Daoy (cell line): ENCODE measurements at regions not wholly inside any gene's neighbourhood (a gene's known extent, or its start where the extent isn't known, plus 50 kb on each side); places are given as distances from the start of the nearest gene placed in this dataset.
"Not testable (repeated sequence)": the region's sequence is repeated elsewhere in the genome, so short reads cannot be mapped to it uniquely, and the experiment has no call there.

ENCODE experiments used
- DNase-seq: peaks from one replicate; pipeline ENCODE4 v3.0.0-alpha.2; 2015; ENCODE audit warnings: low read depth

- DNase-seq, result no peak
Observed at GRCh38 chr4:27358269-27358668, 497.6 kb downstream of the STIM2 start.

GRCh38 chr4:27360131-27360530, 499.5 kb downstream of the STIM2 start:
- no peak for DNase-seq

- no peak for DNase-seq
Observed at GRCh38 chr4:27360790-27361267, 500.2 kb downstream of the STIM2 start.

DNA sequence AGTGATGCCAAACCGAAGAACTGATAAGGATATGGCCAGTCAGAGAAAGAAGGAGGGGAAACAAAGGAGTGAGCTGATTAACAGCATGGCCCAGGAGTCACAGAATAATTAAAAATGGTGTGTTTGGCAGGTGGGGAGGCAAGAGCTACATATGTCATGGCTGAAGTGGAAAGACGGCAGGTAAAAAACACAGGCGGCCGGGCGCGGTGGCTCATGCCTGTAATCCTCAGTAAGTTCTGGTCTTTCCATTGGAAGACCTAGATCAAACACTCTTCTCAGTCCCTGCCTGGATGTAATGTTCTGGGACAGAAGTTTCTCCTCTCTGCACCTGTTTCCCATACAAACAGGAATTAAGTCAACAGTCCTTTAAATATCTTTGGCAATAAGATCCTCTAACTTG, 503.9 kb downstream of the STIM2 start:
- no peak for DNase-seq

GRCh38 chr4:27366104-27366823, 505.6 kb downstream of the STIM2 start:
- DNase-seq, result no peak

DNA sequence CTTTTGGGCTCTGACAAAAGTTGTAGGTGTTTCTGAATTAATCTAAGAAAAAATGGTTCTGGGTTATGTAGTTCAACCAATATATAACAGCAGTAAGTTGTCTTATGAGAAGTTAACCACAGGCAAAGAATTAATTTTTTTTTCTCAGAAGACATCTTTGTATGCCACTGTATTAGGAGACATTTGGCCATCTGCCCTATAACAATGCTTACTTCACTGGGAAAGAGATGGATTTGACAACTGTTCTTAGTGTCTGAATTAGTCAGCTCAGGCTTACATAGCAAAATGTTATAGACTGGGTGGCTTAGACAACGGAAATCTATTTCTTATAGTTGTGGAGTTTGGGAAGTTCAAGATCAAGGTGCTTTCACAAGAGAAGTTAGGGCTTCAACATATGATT, 508.1 kb downstream of the STIM2 start:
- no peak for DNase-seq

GRCh38 chr4:27381815-27382214, 521.2 kb downstream of the STIM2 start:
- no peak for DNase-seq

- no peak for DNase-seq
Observed at GRCh38 chr4:27387711-27388110, 527.1 kb downstream of the STIM2 start.

- DNase-seq, result no peak
Observed at GRCh38 chr4:27397886-27398285, 537.2 kb downstream of the STIM2 start.

DNA sequence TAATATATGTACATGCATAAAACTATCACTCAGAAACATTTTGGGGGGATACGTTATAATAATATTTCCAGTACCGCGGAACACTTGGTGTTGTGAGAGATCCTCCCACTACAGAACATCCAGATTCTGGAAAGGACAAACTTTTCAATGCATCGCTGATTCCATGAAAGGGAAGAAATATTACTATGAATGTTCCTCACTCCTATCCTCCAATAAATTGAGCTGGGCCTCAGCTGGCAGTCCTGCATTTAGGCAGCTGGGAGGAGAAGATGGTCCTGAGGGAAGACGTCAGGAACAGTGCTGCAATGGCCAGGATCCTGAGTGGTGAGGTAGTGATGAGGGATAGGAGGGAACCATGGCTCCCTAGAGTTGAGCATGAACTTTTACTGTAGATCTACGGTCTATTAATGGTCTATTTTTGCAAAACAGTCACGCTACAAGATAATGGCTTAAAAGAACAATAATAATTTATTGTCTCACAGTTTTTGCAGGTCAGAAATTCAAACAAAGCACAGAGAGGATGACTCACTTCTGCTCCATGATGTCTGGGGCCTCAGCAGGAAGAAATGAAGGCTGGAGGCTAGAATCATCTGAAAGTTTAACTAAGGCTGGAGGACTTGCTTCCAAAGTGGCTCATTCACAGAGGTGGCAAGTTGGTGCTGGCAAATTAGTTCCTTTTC, 538.1 kb downstream of the STIM2 start:
- no peak for DNase-seq

GRCh38 chr4:27407616-27408015, 547.0 kb downstream of the STIM2 start:
- no peak for DNase-seq

DNA sequence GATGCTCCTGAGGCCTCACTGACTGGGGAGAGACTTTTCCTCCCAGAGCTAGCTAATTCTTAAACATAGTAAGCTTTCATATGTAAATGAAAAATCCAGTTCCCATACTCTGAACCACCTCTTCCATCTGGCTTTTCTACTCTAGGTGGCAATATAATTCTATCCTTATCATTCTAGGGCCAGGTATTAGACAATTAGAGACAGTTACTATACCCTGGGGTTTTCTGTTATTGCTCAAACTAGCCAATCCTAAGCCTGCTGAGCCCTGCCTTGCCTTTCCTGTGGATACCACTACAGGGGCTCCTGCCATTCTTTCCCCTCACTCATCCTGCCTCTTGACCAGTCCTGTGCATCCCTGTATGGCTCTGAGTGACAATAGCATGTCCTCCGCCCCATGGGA, 552.0 kb downstream of the STIM2 start:
- DNase-seq, result no peak

DNA sequence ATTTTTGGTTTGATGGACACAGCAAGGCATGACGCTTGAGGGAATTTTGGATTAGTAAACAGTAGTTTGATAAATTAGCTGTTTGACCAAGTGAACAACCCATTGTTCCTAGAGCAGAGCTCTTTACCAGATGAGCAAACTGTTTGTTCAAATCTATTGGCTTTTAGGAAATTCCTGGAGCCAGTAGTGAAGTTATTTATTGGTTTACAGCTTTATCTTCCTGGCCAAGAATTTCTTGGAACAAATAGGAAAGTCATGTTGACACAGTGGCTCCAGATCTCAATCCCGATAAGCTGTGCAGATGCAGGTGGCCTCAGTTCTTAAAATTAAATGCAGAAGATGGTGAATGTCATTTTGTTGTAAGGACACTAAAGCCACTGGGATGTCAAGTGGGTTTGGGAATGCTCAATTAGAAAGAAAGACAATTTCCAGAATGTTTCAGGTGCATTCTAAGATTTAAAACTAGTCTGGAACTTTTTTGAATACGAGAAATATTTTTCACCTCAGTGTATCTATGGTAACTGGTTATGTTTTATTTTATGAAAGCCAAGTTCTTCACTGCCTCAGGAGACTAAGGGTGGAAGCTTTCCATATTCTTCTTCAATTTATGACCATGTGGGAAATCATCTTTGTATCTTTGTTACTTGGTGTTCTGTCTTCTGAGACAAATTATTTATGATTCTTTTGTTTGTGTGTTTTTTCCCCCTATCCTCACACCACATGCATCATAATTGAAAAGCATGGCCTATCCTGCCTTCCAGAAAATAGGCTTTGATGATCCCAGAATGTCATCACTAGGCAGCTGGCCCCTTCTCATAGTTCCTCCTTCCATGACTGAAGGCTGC, 554.5 kb downstream of the STIM2 start:
- DNase-seq, result no peak

DNA sequence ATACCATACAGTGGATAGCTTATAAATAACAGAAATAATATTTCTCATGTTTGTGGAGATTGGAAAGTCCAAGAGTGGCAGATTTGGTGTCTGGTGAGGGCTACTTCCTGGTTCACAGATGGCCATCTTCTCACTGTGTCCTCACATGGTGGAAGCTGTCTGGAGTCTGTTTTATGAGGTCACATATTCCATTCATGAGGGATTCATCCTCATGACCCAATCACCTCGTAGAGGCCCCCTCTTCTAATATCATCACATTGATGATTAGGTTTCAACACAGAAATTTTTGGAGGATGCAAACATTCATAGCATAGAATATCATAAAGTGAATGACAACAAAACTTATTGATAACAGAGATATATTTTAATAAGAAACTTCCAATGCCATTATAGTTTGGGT, 568.0 kb downstream of the STIM2 start:
- no peak for DNase-seq

DNA sequence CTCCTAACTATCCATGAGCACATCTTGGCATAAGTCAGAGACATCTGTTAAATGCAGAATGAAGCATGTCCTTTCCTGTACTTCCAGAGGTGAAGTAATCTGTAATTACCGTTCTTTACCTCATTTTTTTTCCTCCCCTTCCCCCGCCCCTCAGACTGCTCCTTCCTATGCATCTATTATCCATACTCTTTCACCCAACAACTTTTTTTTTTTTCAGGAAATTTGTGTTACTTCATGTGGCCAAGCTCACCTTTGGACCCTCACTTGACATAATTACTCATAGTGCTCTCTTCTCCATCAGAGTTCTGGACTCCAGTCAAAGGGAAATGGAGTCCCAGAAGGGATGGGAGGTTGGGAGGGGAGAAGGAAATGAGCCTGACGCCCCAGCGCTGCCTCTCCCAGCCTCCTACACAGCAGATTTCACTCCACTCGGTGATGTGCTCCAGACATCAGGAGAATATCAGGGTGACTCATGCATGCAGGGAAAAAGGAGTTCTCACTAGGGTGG, 568.8 kb downstream of the STIM2 start:
- no peak for DNase-seq

- DNase-seq, result no peak
Observed at GRCh38 chr4:27442146-27442545, 581.5 kb downstream of the STIM2 start.

- not testable (repeated sequence) for DNase-seq
Observed at GRCh38 chr4:27442661-27443060, 582.0 kb downstream of the STIM2 start.

DNA sequence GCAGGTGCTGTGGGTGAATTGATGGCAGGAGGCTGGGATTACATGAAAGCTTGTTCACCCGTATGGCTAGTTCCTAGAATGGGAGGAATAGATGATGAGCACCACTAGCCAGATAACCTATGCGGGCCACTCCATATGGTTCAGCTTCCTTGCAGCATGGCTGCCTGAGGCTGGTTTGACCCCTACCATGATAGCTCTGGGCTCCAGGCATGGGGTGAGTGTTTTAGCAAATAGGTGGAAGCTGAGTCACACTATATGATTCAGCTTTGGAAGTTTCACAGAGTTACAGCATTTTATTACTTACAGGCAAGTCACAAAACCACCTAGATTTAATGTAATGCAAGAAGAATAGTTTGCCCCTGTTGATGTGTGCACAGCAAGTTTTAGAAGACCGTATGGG, 603.2 kb downstream of the STIM2 start:
- DNase-seq, result no peak

- no peak for DNase-seq
Observed at GRCh38 chr4:27467351-27467750, 606.7 kb downstream of the STIM2 start.

DNA sequence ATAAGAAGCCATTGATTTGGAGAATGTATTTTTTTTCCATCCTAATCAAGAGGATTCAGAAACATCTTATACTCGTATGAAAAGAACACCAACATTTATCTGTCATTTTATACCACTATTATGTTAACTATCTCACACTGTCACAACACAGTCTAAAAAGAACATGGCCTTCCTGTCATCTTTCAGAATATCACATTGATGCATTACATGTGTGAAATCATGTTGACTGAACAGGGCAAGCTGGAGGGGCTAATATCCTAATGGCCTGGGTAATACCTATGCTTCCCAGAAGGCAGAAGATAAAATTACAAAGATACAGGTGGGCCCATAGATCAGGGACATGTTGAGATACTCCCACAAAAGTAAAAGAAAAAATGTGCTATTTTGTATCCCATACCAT, 611.7 kb downstream of the STIM2 start:
- DNase-seq, result no peak

DNA sequence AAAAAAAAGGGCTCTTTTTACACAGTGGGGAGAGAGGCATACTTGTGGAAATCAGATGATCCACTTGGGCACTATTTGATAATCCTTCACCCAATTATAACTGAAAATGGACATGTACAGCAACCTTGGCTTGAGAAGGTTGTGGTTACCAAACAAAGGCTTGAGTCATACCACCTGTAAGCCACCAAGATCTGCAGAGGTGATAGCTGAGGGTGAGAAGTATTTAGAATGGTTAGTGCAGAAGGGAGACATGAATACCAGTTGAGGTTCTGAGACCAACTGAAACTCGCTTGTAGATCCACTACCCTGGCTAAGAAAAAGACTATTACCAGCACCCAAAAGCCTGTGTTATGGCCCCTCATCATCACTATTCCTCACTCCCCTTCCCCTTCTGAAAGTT, 614.0 kb downstream of the STIM2 start:
- no peak for DNase-seq

- DNase-seq, result no peak
Observed at GRCh38 chr4:27484216-27484615, 623.6 kb downstream of the STIM2 start.
